Stimulated activated CD8-positive, alpha-beta memory T cell treated with anti-CD3 and anti-CD28 coated beads, Interleukin-4, amount 100 ng/mL, for 1 hour (primary cell): ENCODE measurements at regions not wholly inside any gene's neighbourhood (a gene's known extent, or its start where the extent isn't known, plus 50 kb on each side); places are given as distances from the start of the nearest gene placed in this dataset.

ENCODE experiments used
- DNase-seq, 2 donors: peaks; one replicate each; pipeline ENCODE4 v3.0.0-alpha.2; 2020; ENCODE audit warnings: low read depth in 2 of 2, low spot score in 1 of 2

DNA sequence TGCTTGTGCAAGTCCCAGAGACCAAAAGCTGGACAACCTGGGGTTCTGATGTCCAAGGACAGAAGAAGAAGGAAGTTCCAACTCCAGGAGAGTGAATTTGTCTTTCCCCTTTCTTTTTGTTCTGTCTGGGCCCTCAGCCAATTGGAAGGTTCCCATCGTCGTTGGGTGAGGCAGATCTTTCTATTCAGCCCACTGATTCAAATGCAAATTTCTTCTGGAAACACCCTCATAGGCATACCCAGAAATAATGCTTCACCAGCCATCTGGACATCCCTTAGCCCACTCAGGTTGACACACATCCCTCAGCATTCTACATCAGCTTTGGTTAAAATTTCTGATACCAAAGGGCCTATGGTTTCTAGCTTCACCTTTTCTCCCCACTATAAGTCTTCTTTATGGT, 156.5 kb downstream of the SP3 start:
- no peak for DNase-seq

DNA sequence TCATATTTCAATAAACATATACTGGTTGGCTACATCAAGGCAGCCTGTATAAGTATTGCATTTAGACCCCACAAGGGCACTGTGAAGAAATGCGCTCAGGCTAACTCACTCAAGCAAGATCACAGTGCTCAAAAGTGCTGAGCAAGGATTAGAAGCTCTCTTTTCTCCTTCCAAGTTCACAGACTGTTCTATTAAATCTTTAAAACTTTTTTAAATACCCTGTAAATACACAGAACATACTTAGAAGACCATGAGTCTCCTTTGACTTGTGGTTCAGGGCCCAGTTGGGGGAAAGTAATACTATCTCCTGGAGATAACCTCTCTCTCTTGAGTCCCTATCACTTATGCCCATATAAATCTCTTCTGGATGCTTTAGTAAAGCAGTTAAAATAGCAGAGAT, 152.9 kb downstream of the SP3 start:
- no peak for DNase-seq

DNA sequence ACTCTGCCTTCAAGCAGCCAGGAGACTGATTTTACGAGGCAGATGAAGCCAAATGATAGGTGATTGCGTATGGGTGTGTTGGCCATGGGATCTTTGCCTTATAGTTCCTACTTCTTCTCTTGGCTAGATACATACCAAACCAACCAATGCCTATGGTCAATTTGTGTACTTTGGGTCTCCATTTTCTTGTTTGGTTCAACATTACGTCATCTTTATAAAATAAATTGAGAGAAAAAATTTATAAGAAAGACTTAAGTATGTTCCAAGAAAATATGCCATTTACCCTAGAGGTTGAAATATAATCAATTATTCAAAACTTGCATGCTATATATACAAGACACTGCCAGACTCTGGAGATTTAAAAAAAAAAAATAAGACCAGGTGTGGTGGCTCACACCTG, 150.9 kb downstream of the SP3 start:
- no peak for DNase-seq

DNA sequence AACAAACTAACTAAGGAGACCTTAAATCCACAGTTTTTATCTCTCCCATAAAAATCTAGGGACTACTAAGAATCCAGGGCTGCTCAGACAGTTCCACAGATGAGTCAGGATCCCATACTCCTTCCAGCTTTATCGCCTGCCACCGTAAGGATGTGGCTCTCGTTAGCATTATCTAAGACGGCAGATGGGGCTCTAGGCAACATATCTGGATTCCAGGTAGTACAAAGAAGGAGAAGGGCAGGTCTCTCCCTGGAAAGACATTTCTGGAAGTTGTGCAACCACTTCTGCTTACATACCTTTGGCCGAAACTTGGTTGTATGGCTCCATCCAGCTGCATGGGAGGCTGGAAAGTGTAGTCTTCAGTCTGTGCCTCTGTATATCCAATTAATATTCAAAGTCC, 149.4 kb downstream of the SP3 start:
- no peak for DNase-seq

DNA sequence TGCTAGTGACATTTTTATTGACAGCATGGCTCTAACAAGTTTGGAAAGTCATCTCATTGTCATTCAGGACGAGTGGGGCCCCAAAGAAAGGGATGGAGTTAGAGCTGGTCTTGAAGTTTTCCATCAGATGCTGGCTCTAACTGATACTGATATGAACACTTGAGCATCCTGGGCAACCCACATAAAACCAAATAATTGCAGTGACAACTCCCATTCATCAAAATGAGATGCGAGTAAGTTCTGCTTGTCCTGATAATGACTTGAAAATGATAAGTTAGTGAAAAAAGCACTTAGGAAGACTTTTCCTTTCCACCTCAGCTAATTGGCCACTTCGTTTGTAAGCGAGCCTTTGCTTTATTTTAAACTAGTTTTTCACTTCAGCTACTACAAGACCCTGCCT, 147.6 kb downstream of the SP3 start:
- no peak for DNase-seq

DNA sequence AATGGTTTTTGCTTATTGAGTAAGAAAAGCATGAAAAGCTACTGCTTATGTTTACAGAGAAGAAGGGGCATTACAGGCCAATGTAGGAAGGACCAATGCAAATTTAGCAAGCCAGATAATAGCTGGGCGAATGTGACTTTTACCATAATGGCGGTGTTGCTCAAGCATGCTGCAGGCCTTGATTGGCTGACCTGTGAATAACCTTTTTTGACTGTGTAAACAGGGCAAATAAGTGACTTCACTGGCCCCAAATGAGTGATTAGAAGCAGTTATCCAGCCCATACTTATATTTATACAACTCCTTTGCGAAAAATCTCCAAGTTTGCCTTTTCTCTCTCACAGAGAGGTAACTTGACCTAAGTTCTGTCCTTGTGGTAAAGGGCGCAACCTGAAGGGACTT, 146.9 kb downstream of the SP3 start:
- DNase-seq, result no peak

DNA sequence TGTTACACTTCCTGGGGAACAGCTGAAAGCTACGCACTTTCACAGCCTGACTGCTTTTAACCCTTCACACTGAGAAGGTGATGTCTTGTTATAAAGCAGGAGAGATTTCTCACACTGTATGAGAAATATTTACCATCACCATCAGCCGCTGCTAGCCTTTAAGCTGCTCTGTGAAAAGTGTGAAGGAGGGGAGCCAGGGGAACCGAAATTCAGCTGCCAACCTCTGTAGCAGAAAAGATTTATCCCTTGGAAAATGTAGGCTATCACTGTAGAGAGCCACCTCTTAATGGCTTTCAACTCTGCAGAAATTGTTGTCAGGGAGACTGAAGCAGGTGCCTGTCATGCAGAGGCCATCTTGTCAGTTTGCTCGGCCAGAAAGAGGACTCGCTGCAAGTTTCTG, 145.3 kb downstream of the SP3 start:
- no peak for DNase-seq

DNA sequence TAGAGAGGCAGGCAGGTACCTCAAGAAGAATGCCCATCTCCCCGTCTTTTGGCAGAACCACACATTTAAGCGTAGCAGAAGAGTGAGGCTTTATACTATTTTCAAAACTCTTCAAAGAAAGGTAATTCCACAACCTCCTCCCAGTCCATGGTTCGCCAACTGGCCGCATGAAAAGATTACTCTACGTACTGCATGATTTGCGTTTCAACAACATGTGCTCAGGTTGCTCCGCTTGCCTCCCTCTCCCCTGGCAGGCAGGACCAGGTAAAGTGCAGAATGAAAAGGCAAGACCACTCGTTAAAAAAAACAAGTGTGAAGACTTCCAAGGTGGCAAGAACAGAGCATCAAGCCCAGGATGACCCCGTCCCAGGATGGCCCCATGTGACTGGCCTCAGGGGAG, 143.7 kb downstream of the SP3 start:
- no peak for DNase-seq

DNA sequence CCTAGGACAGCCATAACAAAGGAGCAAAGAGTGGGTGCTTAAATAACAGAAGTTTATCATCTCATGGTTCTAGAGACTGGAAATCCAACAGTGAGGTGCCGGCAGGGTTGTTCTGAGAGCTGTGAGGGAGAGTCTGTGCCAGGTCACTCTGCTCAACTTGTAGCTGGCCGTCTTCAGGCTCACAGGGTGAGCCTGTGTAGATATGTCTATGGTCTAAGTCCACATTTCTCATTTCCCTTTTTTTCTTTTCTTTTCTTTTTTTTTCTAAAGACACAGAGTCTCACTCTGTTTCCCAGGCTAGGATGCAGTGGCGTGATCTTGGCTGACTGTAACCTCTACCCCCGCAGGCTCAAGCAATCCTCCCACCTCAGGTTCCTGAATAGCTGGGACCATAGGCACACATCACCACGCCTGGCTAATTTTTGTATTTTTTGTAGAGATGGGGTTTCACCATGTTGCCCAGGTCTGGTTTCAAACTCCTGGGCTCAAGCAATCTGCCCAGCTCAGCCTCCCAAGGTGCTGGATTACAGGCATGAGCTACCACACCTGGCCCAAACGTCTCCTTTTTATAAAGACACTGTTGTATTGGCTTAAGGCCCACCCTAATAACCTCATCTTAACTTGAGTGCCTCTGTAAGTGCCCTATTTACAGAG, 142.2 kb downstream of the SP3 start:
- no peak for DNase-seq

DNA sequence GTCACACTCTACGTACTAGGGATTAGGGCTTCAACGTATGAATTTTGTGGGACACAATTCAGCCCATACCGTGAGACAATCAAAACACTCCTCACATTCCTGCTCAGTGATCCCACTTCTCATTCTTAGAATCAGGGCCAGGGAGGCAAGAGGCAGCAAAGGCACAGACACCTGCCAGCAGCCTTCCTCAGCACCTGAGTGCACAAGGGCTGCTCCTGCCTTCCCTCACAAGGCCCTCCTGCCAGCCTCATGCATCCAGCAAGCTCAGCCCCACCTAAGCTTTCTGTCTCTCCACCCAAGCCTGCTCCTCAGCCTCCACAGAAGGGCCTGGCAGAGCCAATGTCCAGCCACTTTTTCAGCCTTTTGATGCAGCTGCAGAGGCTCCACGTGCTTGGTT, 141.6 kb downstream of the SP3 start:
- DNase-seq, result no peak

DNA sequence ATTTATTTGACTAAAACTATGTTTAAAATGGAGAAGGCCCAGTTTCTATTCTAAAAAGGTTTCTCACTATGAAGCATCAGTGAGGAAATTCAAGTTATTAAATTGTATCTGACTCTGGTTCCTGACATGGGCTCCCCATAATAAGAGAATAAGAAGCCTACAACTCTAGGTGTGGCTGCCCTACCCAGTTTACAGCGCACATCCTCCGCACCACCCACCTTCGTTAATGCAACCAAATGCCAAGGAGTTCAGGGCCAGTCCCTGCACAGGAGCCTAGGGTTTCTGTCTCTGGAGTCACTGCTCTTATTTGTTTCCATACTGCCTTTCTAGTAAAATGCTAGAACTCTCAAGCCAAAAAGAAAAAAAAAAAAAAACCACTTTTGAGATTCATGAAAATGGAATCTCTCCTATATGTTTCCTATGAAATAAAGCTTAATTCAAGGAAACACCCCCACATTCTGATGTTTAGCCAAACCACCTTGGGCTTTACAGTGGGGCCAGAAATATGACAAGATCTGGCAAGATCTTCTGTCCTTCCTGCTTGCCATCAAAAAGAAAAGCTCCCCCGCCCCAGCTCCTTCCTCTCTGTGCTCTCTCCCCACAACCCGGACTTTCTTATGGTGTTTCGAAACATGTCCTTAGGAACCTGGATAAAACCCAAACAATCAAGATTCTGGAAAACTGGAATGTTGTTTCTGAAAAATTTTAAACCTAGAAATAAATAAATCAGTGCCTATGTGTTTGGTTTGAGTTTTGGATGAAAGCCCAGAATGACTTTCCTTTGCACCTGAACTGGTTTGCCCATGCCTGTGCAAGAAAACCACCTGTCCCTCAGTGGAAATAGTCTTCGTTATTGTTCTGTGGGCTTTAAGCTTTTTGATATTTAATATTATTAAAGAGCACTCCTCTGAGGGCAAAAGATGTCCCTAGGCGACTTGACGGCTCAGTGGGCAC, 136.7 kb downstream of the SP3 start:
- no peak for DNase-seq

DNA sequence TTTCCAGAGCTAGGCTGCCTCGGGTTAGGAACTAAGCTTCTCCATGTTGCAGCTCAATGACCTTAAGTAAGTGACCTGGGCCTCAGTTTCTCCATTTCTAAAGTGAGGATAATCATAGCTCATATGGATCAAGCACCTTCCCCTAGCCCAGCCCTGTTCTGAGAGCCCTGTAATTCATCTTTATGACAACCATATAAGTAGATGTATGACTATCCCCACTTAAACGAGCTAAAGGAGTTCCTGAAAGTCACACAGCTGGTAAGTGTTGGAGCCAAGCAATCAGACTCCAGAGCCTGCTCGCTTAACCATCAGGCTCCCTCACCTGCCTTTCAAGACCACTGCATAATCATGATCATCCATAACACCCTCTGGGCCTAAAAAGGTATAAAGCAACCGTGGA, 135.4 kb downstream of the SP3 start:
- DNase-seq, result no peak

DNA sequence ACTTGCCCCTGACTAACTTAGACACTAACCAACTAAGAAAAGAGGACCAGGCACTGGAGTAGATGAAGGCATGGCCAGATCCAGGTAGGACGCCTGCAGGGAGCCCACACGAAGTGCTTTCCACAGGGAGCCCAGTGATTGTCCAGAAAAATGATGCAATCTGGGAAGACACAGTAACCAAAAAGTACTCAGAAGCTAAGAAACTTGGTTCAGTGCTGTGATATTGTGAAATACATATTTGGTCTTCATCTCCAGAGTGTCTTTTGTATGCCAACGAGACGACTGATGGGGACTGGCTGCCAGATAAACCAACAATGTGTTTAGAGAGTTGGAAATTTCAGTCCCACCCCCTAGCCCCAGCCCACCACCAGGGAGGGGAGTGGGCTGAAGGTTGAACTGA, 135.0 kb downstream of the SP3 start:
- no peak for DNase-seq

DNA sequence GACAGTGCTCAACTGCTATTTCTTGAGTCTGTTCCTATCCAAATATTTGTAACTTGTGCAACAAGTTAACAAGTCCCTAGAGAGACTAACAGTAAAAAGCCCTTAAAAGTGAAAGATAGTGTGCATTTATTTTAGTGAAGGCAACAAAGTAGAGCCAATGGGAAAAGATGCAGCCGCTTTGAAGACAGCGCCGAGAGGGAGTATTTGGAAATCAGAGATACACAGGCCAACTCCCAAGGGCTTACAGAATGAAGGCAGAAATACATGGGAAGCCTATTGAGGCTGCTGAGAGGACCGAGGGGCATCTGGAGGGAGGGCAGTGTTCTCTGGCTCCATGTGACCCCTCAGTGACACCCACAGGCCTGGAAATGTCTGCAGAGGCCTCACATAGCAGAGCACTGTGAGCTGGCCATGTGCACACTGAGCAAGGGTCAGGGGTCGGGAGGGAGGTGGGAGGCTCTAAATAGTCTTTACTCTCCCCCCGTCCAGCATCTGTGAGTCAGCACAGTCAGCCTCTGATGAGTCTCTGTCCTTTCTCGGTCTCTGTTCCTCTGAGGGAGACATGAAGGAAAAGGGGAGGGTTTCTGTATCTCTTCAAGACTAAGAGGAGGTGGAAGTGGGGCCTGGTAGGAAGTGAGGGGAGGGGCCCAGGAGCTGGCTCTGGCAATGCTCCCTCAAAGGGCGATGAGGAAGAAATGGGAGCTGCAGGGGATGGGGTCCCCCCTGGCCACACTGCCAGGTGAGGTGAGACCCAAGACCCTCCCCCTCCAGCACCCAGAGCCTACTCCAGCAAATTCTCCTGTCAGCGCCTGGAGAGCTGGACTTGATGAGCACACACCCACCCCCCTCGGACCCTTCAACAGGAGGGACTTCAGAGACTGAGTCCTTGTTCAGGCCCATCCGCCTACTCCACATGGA, 133.6 kb downstream of the SP3 start:
- DNase-seq, result no peak

DNA sequence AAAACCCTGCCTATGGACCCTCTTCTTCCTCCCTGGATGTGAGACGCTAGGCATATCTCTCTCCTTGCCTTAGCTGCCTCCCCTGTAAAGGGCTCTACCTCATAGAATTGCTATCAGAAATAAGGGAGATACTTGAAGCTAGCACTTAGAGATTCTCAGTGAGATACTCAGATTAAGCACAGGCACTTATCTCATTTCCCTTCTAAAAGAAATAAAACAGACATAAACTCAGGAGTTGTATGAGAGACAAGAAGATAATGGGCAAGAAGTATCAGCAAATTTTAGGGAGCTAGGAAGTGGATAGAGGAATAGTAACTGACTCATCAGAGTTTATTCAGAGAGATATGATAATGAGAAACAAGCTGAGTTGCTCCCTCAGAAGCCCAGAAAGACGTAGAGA, 131.0 kb downstream of the SP3 start:
- DNase-seq, result no peak

DNA sequence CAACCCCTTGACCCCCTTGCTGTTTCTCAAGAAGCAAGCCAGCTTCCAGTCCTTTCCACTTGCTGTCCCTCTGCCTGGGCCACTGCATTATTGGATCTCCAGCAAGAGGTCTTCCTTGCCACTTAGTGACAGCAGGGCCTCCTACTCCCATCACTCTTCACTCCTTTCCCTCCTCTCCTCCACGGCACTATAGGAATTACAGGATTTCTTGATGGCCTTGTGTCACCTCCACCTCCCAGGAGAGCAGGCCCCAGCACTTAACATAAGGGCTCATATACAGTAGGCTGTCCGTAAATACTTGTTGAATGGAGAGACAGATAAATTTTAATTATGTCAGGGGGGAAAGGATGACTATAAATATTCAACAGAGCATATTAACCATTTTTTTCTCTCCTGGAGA, 129.4 kb downstream of the SP3 start:
- DNase-seq, result no peak

DNA sequence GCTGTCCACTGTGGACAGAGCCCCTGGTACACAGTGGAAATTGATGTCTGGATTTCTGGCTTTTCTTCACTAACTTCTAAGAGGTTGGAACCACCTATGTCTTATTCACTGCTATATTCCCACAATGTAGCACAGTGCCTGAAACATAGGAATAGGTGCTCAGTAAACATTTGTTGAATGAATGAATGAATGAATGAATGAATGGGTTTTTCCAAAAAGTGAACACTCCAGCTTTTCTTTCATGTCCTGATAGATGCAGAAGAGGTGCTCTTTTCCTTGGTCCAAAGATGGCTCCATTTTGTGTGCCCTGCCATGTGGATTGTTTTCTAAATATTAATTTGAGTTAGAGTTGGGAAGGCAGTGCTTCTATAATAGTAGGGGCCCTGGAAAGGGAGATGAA, 124.1 kb downstream of the SP3 start:
- no peak for DNase-seq

DNA sequence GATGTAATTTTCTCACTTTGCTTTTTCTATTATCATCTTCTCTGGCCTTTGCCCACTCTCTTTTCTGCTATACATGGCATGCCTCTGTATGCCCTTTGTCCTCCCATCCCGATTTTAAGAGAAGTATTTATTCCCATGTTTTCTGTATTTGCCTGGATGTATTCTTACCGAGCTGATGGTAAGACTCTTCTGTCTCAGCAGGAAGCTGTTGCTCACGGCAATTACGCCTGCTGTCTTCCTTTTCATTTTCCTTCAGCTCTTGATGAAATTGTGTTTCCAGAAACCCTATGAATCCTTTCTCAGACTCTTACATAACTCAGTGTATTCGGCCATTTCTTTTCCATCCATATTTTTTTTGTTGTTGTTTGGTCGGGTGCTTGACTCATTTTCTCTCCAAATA, 121.6 kb downstream of the SP3 start:
- DNase-seq, result no peak

DNA sequence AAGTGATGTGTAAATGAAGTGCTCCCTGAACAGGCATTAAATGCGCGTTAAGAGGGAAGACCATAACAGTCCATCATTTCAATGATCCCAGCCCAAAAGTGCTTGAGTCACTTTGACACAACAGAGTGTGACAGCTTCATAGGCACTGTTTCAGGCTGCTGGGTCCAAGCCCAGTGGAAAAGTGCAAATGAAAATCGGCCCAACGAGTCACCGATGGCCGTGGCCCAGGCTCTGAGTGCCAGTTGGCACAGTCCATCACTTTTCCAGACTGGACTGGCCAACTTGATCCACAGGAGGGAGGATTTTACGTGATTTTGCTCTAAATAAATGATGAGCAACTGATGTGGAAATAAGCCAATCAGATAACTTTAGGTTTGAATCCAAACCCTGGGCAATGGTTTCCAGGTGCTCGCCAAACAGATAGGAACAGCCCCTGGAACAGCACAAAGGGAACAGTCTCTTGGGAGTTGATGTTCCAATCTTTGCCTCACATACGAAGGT, 114.0 kb downstream of the SP3 start:
- DNase-seq, result no peak

DNA sequence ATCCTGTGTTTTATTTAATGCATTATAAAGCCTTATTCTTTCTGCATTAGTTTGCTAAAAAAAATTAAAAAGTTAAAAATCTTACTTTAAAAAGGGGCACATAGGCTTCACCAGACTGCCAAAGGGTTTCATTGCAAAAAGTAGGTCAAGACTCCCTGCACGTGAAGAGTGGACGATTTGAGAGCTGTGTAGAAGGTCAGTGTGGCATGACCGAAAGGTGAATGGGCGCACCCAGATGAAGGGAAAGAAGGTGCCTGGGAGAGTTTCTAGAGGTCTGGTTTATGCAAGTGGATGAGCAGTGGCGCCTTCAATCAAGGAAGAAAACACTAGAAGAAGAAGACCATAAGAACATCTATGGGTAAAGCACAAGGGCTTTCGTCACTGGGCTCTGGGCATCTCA, 111.0 kb downstream of the SP3 start:
- DNase-seq, result no peak

DNA sequence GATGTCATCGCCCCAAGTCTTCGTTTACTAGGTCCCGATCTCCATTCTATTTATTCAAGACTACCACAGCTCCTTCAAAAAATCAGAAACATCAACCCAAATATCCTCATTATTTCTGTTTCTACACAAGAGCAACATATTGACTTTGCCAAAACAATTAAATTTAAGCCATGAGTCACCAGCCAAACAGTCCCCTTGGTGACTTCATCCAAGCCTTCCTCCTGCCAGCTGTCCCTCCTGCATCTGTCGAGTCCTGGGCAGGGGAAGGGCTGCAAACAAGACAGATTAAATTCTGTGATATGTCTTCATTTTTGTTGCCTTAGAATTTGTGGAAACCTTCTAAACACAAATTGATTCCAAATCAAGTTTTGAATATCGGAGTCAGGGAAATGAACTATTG, 110.3 kb downstream of the SP3 start:
- no peak for DNase-seq

DNA sequence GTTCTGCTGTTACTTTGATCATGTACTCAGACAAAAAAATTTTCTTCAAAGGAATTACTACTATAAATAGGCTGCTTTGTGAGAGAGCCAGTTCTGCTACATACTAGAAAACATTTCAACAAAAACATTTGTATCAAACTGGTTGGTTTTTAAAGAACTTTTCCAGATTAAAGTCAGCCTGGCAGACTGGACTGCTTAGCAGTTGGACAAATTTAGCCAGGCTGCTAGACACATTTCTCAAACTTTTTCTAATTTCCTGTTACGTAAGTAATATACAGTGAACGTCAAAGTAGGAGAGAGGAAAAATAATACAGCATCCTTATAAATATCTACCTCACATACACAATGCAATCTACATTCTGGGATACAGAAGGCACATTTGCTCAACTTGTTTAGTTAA, 109.5 kb downstream of the SP3 start:
- no peak for DNase-seq
